Astrocyte of the spinal cord (primary cell): ENCODE measurements at regions not wholly inside any gene's neighbourhood (a gene's known extent, or its start where the extent isn't known, plus 50 kb on each side); places are given as distances from the start of the nearest gene placed in this dataset.
"Not testable (repeated sequence)": the region's sequence is repeated elsewhere in the genome, so short reads cannot be mapped to it uniquely, and the experiment has no call there.

Experiments used
- DNase-seq: peaks from one replicate; pipeline ENCODE4 v3.0.0; 2011; ENCODE audit warnings: low read depth, low spot score
- H3K4me3 ChIP-seq: 2 replicates; pipeline ENCODE4 v1.5.1; 2011; ENCODE audit warnings: low read depth, mild to moderate bottlenecking, low read length, moderate library complexity
- CTCF ChIP-seq: IDR thresholded peaks from 2 replicates; pipeline ENCODE4 v1.5.1; 2012; ENCODE audit warnings: low read depth, mild to moderate bottlenecking, low read length, inconsistent platforms
- in situ Hi-C: cut with HindIII; loops from 2 replicates; pipeline ENCODE4 v1.10.0; 2017; ENCODE audit warnings: low sequenced_read_pairs

- H3K4me3 ChIP-seq: no peak overlapping the region
- in situ Hi-C loops: no loop called here
- TF ChIP-seq CTCF: no peak
- no peak for DNase-seq
Observed at GRCh38 chr3:168696051-168696450, 600.3 kb upstream of the GOLIM4 start.

GRCh38 chr3:168693870-168694269, 598.1 kb upstream of the GOLIM4 start:
- in situ Hi-C loops: no loop called here
- DNase-seq: no peak
- no peak for TF ChIP-seq CTCF
- H3K4me3 ChIP-seq: no peak overlapping the region

GRCh38 chr3:168688267-168688666, 592.5 kb upstream of the GOLIM4 start:
- no peak overlapping the region for H3K4me3 ChIP-seq
- in situ Hi-C loops: no loop called here
- TF ChIP-seq CTCF: no peak
- no peak for DNase-seq

GRCh38 chr3:168684519-168684918, 588.8 kb upstream of the GOLIM4 start:
- in situ Hi-C loops: no loop called here
- no peak for DNase-seq
- no peak for TF ChIP-seq CTCF
- no peak overlapping the region for H3K4me3 ChIP-seq

GRCh38 chr3:168678730-168679129, 583.0 kb upstream of the GOLIM4 start:
- in situ Hi-C loops: no loop called here
- no peak overlapping the region for H3K4me3 ChIP-seq
- no peak for DNase-seq
- no peak for TF ChIP-seq CTCF

GRCh38 chr3:168671091-168671490, 575.4 kb upstream of the GOLIM4 start:
- DNase-seq: no peak
- in situ Hi-C loops: no loop called here
- no peak for TF ChIP-seq CTCF
- no peak overlapping the region for H3K4me3 ChIP-seq

- DNase-seq, in situ Hi-C loops: not testable (repeated sequence)
Observed at GRCh38 chr3:168660879-168661657, 565.3 kb upstream of the GOLIM4 start.

More at GRCh38 chr3:168660879-168661657, 565.3 kb upstream of the GOLIM4 start:
- H3K4me3 ChIP-seq: not testable (repeated sequence)
